GM11168 (cell line): ENCODE measurements at regions not wholly inside any gene's neighbourhood (a gene's known extent, or its start where the extent isn't known, plus 50 kb on each side); places are given as distances from the start of the nearest gene placed in this dataset.

ENCODE experiments used
- in situ Hi-C: fragments of 300-500 bp; cut with MboI; formaldehyde crosslinking; loops from one replicate; pipeline ENCODE4 v1.12.0; 2022; ENCODE audit warnings: low sequenced_read_pairs; ENCODE audit not compliant: unreplicated experiment

- in situ Hi-C loops = no loop called here
Measured at GRCh38 chr13:63041640-63042414, 1626.2 kb upstream of the PCDH20 start.

GRCh38 chr13:63026285-63026797, 1610.7 kb upstream of the PCDH20 start:
- in situ Hi-C loops = no loop called here

GRCh38 chr13:63025741-63026140, 1610.1 kb upstream of the PCDH20 start:
- in situ Hi-C loops = no loop called here

- in situ Hi-C loops = no loop called here
Measured at GRCh38 chr13:63024458-63024857, 1608.8 kb upstream of the PCDH20 start.

GRCh38 chr13:63011996-63012395, 1596.3 kb upstream of the PCDH20 start:
- in situ Hi-C loops = no loop called here

- in situ Hi-C loops = no loop called here
Measured at GRCh38 chr13:63010072-63010658, 1594.5 kb upstream of the PCDH20 start.

- in situ Hi-C loops = no loop called here
Measured at GRCh38 chr13:63005625-63006024, 1590.0 kb upstream of the PCDH20 start.

GRCh38 chr13:62997696-62998095, 1582.0 kb upstream of the PCDH20 start:
- in situ Hi-C loops = no loop called here

GRCh38 chr13:62997038-62997599, 1581.5 kb upstream of the PCDH20 start:
- in situ Hi-C loops = no loop called here

GRCh38 chr13:62973804-62974203, 1558.2 kb upstream of the PCDH20 start:
- in situ Hi-C loops = no loop called here

- in situ Hi-C loops = no loop called here
Measured at GRCh38 chr13:62964522-62964921, 1548.9 kb upstream of the PCDH20 start.

GRCh38 chr13:62960723-62961122, 1545.1 kb upstream of the PCDH20 start:
- in situ Hi-C loops = no loop called here

- in situ Hi-C loops = no loop called here
Measured at GRCh38 chr13:62933809-62934208, 1518.2 kb upstream of the PCDH20 start.

- in situ Hi-C loops = no loop called here
Measured at GRCh38 chr13:62932256-62932883, 1516.7 kb upstream of the PCDH20 start.

GRCh38 chr13:62931853-62932252, 1516.2 kb upstream of the PCDH20 start:
- in situ Hi-C loops = no loop called here

- in situ Hi-C loops = no loop called here
Measured at GRCh38 chr13:62924395-62924794, 1508.7 kb upstream of the PCDH20 start.

GRCh38 chr13:62920159-62920558, 1504.5 kb upstream of the PCDH20 start:
- in situ Hi-C loops = no loop called here

GRCh38 chr13:62919491-62919890, 1503.8 kb upstream of the PCDH20 start:
- in situ Hi-C loops = no loop called here

GRCh38 chr13:62910541-62911060, 1495.0 kb upstream of the PCDH20 start:
- in situ Hi-C loops = no loop called here

GRCh38 chr13:62908321-62908720, 1492.7 kb upstream of the PCDH20 start:
- in situ Hi-C loops = no loop called here

GRCh38 chr13:62906896-62907295, 1491.2 kb upstream of the PCDH20 start:
- in situ Hi-C loops = no loop called here
